CD14-positive monocyte (primary cell): ENCODE measurements at regions not wholly inside any gene's neighbourhood (a gene's known extent, or its start where the extent isn't known, plus 50 kb on each side); places are given as distances from the start of the nearest gene placed in this dataset.

ENCODE experiments used
- DNase-seq, 3 donors: peaks; one replicate each; pipeline ENCODE4 v3.0.0-alpha.2; 2011 to 2022
- H2AFZ ChIP-seq: 2 replicates; pipeline ENCODE4 v1.6.0; 2012; ENCODE audit warnings: mild to moderate bottlenecking, low read depth, low read length, inconsistent platforms; ENCODE audit not compliant: insufficient read depth, poor library complexity, severe bottlenecking
- H3K27ac ChIP-seq, 2 donors: 1 replicate in 1 of 2; 2 replicates in 1 of 2; pipeline ENCODE4 v1.5.1; 2012 to 2013; ENCODE audit warnings: low read length in 2 of 2, control low read depth in 1 of 2, inconsistent platforms in 1 of 2, low read depth in 1 of 2, mild to moderate bottlenecking in 1 of 2
- H3K27me3 ChIP-seq, 2 donors: one replicate each; pipeline versions ENCODE4 v1.6.0 to v1.6.1; 2011 to 2013; ENCODE audit warnings: low read length in 2 of 2; ENCODE audit not compliant: control insufficient read depth in 2 of 2, insufficient read depth in 2 of 2
- H3K36me3 ChIP-seq, 2 donors: replicated peaks in 1 of 2; 1 replicate in 1 of 2; 2 replicates in 1 of 2; pipeline versions ENCODE4 v1.5.1 to v1.6.1; 2012 to 2013; ENCODE audit warnings: low read length in 2 of 2, control low read depth in 1 of 2, inconsistent platforms in 1 of 2, mild to moderate bottlenecking in 1 of 2; ENCODE audit not compliant: insufficient read depth in 2 of 2, control insufficient read depth in 1 of 2
- H3K4me1 ChIP-seq, 2 donors: 1 replicate in 1 of 2; 2 replicates in 1 of 2; pipeline versions ENCODE4 v1.5.1 to v1.6.1; 2012 to 2013; ENCODE audit warnings: low read length in 2 of 2, control low read depth in 1 of 2, inconsistent platforms in 1 of 2, mild to moderate bottlenecking in 1 of 2, moderate library complexity in 1 of 2; ENCODE audit not compliant: insufficient read depth in 2 of 2, control insufficient read depth in 1 of 2
- H3K4me2 ChIP-seq: replicated peaks from 2 replicates; pipeline ENCODE3; 2012; ENCODE audit warnings: low read length, moderate library complexity, mild to moderate bottlenecking; ENCODE audit not compliant: poor library complexity, severe bottlenecking; ENCODE audit errors: extremely low read depth
- H3K4me3 ChIP-seq, 3 experiments: fragments of 200-600 bp in 1 of 3; sonication (generic) in 1 of 3; replicated peaks in 1 of 3; 1 replicate in 2 of 3; 2 replicates in 1 of 3; pipeline ENCODE4 v1.5.1; 2011 to 2013; ENCODE audit warnings: low read length in 3 of 3, mild to moderate bottlenecking in 3 of 3, control low read depth in 2 of 3, low read depth in 2 of 3, inconsistent platforms in 1 of 3, moderate library complexity in 1 of 3
- H3K79me2 ChIP-seq: 2 replicates; pipeline ENCODE4 v1.6.0; 2012; ENCODE audit warnings: mild to moderate bottlenecking, control low read depth, inconsistent platforms, low read length, moderate library complexity; ENCODE audit not compliant: insufficient read depth
- H3K9ac ChIP-seq: 2 replicates; pipeline ENCODE4 v1.6.0; 2017; ENCODE audit warnings: low read length, mild to moderate bottlenecking; ENCODE audit not compliant: insufficient read depth, poor library complexity, severe bottlenecking
- H3K9me3 ChIP-seq, 2 donors: replicated peaks in 1 of 2; 1 replicate in 1 of 2; 2 replicates in 1 of 2; pipeline versions ENCODE4 v1.5.1 to v1.6.1; 2012 to 2013; ENCODE audit warnings: low read length in 2 of 2, control low read depth in 1 of 2; ENCODE audit not compliant: control insufficient read depth in 1 of 2, insufficient read depth in 1 of 2
- H4K20me1 ChIP-seq: 2 replicates; pipeline ENCODE4 v1.6.0; 2012; ENCODE audit warnings: mild to moderate bottlenecking, low read length, control low read depth, moderate library complexity; ENCODE audit not compliant: insufficient read depth
- H3K27ac Mint-ChIP-seq, 7 donors: one replicate each; pipeline ENCODE4 v1.8.0; 2020; ENCODE audit warnings: mild to moderate bottlenecking in 7 of 7, mixed read lengths in 7 of 7, moderate library complexity in 6 of 7, inconsistent platforms in 2 of 7
- H3K27me3 Mint-ChIP-seq, 3 donors: one replicate each; pipeline ENCODE4 v1.8.0; 2021 to 2022; ENCODE audit warnings: low read depth in 3 of 3, mild to moderate bottlenecking in 3 of 3, mixed read lengths in 3 of 3, moderate library complexity in 3 of 3, inconsistent platforms in 1 of 3
- H3K36me3 Mint-ChIP-seq, 2 donors: one replicate each; pipeline ENCODE4 v1.8.0; 2020; ENCODE audit warnings: mixed read lengths in 2 of 2, inconsistent platforms in 1 of 2, mild to moderate bottlenecking in 1 of 2
- H3K4me1 Mint-ChIP-seq: one replicate; pipeline ENCODE4 v1.8.0; 2020; ENCODE audit warnings: mild to moderate bottlenecking, mixed read lengths
- H3K4me3 Mint-ChIP-seq, 2 donors: one replicate each; pipeline ENCODE4 v1.8.0; 2020; ENCODE audit warnings: mild to moderate bottlenecking in 2 of 2, mixed read lengths in 2 of 2, moderate library complexity in 1 of 2
- H3K9me3 Mint-ChIP-seq, 7 donors: one replicate each; pipeline ENCODE4 v1.8.0; 2020 to 2022; ENCODE audit warnings: mixed read lengths in 7 of 7, mild to moderate bottlenecking in 6 of 7, moderate library complexity in 6 of 7, inconsistent platforms in 2 of 7
- WGBS: methylation state at CpG from one replicate; pipeline ENCODE4 v1.1.5; 2013; ENCODE audit warnings: missing lambda C conversion rate; ENCODE audit not compliant: insufficient coverage; 5-methylcytosine and 5-hydroxymethylcytosine counted together
- intact Hi-C, 2 donors: fragments of 100-400 bp; cut with micrococcal nuclease; formaldehyde crosslinking; loops; one replicate each; pipeline versions ENCODE4 v1.15.0 to v1.15.1; 2023
- TF ChIP-seq, protein P1 (sequence below): fragments of 200-600 bp; IDR thresholded peaks from one replicate; pipeline ENCODE4 v1.8.0; 2022; ENCODE audit warnings: antibody characterized with exemption, mild to moderate bottlenecking

GRCh38 chr2:220783671-220784070, 788.4 kb downstream of the EPHA4 start:
- Mint-ChIP-seq H3K27ac (no peak overlapping the region), H3K4me3 (no peak overlapping the region), H3K9me3 (peaks cover 0 to 10% (median 6%) of the 10 kb centered on the region in 7 donors), H3K36me3 (no peaks in the 10 kb centered on the region), H3K27me3 (no peaks in the 10 kb centered on the region), H3K4me1 (no peaks in the 10 kb centered on the region)
- Histone ChIP-seq H3K4me3 (no peak overlapping the region), H4K20me1 (no peaks in the 10 kb centered on the region), H3K27ac (no peak overlapping the region), H3K4me1 (no peaks in the 10 kb centered on the region), H3K4me2 (no peak overlapping the region), H3K36me3 (no peaks in the 10 kb centered on the region), H3K79me2 (no peaks in the 10 kb centered on the region), H3K27me3 (no peaks in the 10 kb centered on the region), H3K9me3 (peaks cover 0 to 8% of the 10 kb centered on the region in 2 donors), H2AFZ (no peak overlapping the region), H3K9ac (no peak overlapping the region)
- intact Hi-C loops, result no loop called here
- no peak for DNase-seq
- WGBS, result no CpG with 5 or more reads among the region's 1 CpG
- TF ChIP-seq, protein P1, sequence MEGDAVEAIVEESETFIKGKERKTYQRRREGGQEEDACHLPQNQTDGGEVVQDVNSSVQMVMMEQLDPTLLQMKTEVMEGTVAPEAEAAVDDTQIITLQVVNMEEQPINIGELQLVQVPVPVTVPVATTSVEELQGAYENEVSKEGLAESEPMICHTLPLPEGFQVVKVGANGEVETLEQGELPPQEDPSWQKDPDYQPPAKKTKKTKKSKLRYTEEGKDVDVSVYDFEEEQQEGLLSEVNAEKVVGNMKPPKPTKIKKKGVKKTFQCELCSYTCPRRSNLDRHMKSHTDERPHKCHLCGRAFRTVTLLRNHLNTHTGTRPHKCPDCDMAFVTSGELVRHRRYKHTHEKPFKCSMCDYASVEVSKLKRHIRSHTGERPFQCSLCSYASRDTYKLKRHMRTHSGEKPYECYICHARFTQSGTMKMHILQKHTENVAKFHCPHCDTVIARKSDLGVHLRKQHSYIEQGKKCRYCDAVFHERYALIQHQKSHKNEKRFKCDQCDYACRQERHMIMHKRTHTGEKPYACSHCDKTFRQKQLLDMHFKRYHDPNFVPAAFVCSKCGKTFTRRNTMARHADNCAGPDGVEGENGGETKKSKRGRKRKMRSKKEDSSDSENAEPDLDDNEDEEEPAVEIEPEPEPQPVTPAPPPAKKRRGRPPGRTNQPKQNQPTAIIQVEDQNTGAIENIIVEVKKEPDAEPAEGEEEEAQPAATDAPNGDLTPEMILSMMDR, result no peak

DNA sequence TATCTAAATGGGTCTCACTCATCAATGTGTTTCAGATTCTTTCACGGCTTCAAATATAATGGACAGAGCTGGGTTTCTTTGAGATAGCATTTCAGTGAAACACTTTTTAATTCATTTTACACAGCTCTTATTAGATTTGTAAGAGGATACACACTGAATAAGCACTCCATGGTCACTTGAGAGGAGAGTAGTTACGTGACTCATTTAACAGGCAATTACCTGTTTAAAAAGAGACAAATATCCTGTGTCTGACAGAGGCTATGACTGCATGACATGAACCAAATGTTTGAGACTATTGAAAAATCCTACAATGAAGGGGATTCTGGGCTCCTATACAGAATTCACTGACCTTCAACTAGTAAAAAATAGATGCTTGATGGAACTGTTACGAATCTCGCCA, 786.9 kb downstream of the EPHA4 start:
- Histone ChIP-seq H3K4me1 (no peaks in the 10 kb centered on the region), H3K9me3 (peaks cover 0 to 13% of the 10 kb centered on the region in 2 donors), H3K79me2 (no peaks in the 10 kb centered on the region), H3K36me3 (no peaks in the 10 kb centered on the region), H3K4me3 (no peak overlapping the region), H2AFZ (no peak overlapping the region), H3K9ac (no peak overlapping the region), H3K27ac (no peak overlapping the region), H3K4me2 (no peak overlapping the region), H4K20me1 (no peaks in the 10 kb centered on the region), H3K27me3 (no peaks in the 10 kb centered on the region)
- Mint-ChIP-seq H3K27me3 (no peaks in the 10 kb centered on the region), H3K4me1 (no peaks in the 10 kb centered on the region), H3K9me3 (peaks cover 0 to 14% (median 6%) of the 10 kb centered on the region in 7 donors), H3K4me3 (no peak overlapping the region), H3K27ac (no peak overlapping the region), H3K36me3 (no peaks in the 10 kb centered on the region)
- WGBS, result no CpG with 5 or more reads among the region's 4 CpGs
- no peak for DNase-seq
- TF ChIP-seq, protein P1, result no peak
- intact Hi-C loops, result no loop called here
